Panc1 (cell line): ENCODE measurements at regions not wholly inside any gene's neighbourhood (a gene's known extent, or its start where the extent isn't known, plus 50 kb on each side); places are given as distances from the start of the nearest gene placed in this dataset.

Source experiments
- CTCF ChIP-seq: fragments of 450-650 bp; IDR thresholded peaks from 2 replicates; pipeline ENCODE4 v1.5.1; 2017; ENCODE audit warnings: mild to moderate bottlenecking
- POLR2AphosphoS5 ChIP-seq: IDR thresholded peaks from 2 replicates; pipeline ENCODE4 v1.6.1; 2012; ENCODE audit warnings: mild to moderate bottlenecking, low read depth, low read length, moderate library complexity
- SIN3A ChIP-seq: IDR thresholded peaks from 2 replicates; pipeline ENCODE4 v1.6.1; 2012; ENCODE audit warnings: low read depth, mild to moderate bottlenecking, low read length, moderate library complexity, borderline replicate concordance; ENCODE audit not compliant: insufficient read depth
- TCF7L2 ChIP-seq: IDR thresholded peaks from 2 replicates; pipeline ENCODE4 v1.6.1; 2011; ENCODE audit warnings: mild to moderate bottlenecking, low read depth, low read length, inconsistent platforms

GRCh38 chr3:73719861-73720260 lies 95.1 kb upstream of the PDZRN3 start:
- TF ChIP-seq POLR2AphosphoS5 (no peak), CTCF (no peak), TCF7L2 (no peak), SIN3A (no peak)
